Stimulated activated CD8-positive, alpha-beta memory T cell treated with anti-CD3 and anti-CD28 coated beads, Interleukin-15, amount 100 ng/mL, for 48 hours (primary cell): ENCODE measurements at regions not wholly inside any gene's neighbourhood (a gene's known extent, or its start where the extent isn't known, plus 50 kb on each side); places are given as distances from the start of the nearest gene placed in this dataset.
"Not testable (repeated sequence)": the region's sequence is repeated elsewhere in the genome, so short reads cannot be mapped to it uniquely, and the experiment has no call there.

Source experiments
- DNase-seq, 2 donors: peaks; one replicate each; pipeline ENCODE4 v3.0.0-alpha.2; 2020; ENCODE audit warnings: low read depth in 2 of 2

DNA sequence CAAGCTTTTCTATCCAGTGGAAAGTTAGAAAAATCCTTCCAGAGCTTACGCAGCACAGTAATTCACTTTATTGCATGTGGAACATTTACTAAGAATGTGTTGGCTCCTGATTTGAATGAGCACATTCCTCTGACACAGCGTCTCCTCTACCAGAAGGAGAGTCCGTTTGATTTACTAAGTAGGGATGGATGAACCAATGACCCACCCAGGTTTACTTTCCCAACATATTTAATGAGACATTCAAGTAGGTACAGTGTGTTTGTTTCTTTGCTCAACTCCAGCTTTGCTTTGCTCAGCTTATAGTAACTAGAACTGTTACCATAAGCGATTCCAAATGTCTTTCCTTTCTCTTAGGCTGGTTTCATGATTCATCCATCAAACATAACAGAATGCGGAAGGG is 161.7 kb downstream of the SMARCA1 start:
- DNase-seq: no peak

DNA sequence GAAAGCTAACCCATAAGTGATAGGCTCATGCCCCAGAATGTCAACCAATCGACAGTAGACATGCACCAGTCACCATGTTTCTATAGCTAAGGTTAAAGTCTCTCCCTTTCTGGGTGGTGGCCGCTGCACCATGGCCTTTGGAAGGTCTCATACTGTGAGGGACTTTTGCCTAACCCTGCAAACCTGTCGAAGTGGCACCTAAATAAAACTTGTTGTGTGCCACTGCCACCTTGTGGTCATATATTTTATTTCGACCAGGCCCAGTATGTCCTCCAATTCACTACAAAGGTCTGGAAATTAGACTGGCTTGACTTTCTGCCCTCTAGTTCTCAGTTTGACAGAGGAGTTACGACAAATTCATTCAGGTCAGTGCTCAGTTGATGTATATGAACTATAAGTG is 163.1 kb downstream of the SMARCA1 start:
- peak in 1 of 2 donors; percentile 16 for DNase-seq

- DNase-seq: no peak
These were observed 164.0 kb downstream of the SMARCA1 start for GRCh38 chrX:129359269-129359668.

GRCh38 chrX:129357428-129357827 is 165.9 kb downstream of the SMARCA1 start:
- not testable (repeated sequence) for DNase-seq

DNA sequence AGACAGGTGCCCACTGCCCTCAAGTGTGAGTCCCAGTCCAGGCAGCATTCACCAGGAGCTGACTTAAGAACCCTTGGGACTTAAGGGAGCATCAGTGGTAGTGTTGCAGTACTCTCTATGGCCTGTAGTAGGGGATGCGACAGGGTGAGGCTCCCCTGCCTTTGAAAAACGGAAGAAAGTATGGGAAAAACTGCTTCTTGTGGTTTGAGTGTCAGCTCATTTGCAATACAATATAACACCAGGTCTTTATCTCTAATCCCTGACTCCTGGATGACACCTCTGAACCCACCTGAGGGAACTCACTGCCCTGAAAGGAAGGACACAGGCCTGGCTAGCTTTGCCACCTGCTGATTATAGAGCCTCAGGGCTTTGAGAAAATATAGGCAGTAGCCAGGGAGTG is 176.0 kb downstream of the SMARCA1 start:
- DNase-seq: no peak

DNA sequence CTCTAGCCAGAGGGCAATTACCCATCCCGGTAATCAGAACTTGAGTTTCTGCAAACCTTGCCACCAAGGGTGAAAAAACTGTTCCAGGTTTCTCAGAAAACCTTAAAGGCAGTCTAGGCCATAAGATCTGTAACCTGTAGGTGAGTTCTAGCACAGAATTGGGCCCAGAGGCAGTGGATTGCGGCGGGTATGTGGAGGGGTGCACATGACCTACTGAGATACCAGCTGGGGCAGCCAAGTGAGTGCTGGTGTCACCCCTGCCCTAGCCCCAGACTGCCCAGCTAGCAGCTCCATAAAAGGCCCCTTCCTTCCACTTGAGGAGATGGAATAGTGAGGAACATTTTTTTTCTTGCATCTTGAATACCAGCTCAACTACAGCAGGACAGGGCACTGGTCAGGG is 176.7 kb downstream of the SMARCA1 start:
- no peak for DNase-seq

- DNase-seq: not testable (repeated sequence)
These were observed 186.0 kb downstream of the SMARCA1 start for GRCh38 chrX:129337264-129337663.

- DNase-seq: no peak
These were observed 200.2 kb downstream of the SMARCA1 start for GRCh38 chrX:129323115-129323514.

DNA sequence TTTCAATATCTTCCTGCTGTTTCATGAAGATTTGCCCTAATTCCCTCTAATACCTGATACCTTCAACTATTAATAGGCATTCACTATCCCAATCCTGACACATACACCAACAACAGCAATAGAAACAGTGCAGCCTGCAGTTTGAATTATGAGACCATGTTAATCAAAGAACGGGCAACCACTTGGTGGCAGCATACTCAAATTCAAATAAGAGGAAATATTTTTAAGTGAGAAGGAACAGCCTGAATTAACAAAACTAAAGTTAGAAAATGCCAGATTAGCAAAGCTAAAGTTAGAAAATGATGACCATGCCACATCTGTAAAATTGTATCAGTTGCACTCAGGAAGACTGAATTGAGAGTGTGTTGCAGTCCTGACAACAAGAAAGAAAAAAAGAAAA is 204.9 kb downstream of the SMARCA1 start:
- no peak for DNase-seq

DNA sequence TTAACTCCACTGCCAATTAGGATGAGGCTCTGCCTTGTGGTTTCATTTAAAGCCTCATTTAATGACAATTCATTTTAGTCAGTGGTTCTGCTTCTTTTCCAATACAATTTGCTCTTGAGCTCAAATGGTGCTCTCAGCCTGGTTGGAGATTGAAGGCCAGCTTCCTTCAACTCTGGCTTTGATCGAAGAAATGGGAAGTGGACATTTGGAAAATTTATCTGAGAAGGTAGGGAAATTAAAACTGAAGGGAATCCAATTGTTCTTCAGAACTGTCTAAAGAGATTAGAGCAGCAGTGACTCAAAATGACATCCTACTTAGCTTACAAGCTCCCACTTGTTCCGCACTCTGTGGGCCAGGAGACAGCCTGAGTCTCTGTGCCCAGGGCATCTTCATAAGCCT is 206.8 kb downstream of the SMARCA1 start:
- no peak for DNase-seq

- DNase-seq: no peak
These were observed 213.3 kb downstream of the SMARCA1 start for GRCh38 chrX:129310000-129310399.

DNA sequence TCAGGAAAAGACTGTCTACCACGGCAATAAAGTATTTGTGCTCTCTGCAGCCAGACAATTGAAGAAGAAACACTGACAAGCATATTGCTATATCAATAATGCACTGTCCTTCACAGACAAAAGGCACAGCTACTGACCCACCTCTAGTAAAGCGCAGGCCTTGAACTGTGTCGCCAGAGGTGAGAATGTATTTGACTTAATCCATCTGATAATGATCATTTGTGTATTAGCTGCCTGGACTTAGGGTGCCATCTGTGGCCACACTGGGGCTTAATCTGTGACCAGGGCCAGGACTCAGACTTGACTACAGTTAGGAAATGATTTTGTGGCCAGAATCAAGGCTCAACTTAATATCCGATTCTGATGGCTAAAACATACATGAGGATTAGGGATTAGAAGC is 260.4 kb downstream of the SMARCA1 start:
- no peak for DNase-seq

DNA sequence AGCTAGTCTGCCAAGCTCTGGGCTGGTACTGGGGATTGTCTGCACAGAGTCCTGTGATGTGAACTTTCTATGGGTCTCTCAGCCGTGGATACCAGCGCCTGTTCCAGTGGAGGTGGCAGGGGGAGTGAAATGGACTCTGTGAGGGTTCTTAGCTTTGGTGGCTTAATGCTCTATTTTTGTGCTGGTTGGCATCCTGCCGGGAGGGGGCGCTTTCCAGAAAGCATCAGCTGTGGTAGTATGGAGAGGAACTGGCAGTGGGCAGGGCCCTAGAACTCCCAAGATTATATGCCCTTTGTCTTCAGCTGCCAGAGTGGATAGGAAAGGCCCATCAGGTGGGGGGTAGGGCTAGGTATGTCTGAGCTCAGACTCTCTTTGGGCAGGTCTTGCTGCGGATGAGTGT is 267.8 kb downstream of the SMARCA1 start:
- not testable (repeated sequence) for DNase-seq

GRCh38 chrX:129249563-129249962 is 273.7 kb downstream of the SMARCA1 start:
- DNase-seq: no peak

GRCh38 chrX:129247642-129248041 is 275.6 kb downstream of the SMARCA1 start:
- DNase-seq: no peak

DNA sequence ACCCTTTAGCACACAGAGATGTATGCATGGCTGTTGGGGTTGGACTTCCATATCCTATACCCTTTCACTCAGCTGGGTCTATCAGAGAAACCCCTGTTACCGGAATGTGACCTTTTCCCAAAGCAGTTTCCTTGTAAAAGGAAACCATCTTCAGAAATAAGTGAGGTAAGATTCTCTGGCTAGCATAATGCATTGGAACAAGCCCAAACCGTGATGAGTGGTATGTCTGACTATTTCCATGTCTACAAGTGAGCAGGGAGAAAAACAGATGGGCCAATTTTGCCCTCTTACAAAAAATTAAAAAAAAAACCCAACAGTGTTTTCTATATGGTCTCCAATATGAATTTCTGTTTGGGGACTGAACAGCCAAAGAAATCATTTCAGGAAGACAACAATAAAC is 283.9 kb downstream of the SMARCA1 start:
- DNase-seq: no peak

DNA sequence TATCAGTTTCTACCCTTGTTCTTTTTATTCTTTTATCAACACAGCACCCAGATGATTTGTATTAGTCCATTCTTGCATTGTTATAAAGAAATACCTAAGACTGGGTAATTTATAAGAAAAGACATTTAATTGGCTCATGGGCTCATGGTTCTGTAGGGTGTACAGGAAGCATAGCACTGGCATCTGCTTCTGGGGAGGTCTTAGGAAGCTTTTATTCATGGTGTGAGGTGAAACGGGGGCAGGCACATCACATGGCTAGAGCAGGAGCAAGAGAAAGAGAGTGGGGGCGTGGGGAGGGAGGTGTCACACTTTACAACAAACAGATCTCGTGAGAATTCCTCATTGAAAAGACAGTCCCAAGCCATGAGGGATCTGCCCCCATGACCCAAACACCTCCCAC is 285.3 kb downstream of the SMARCA1 start:
- DNase-seq: no peak

- no peak for DNase-seq
These were observed 287.4 kb downstream of the SMARCA1 start for GRCh38 chrX:129235903-129236302.

- DNase-seq: no peak
These were observed 289.5 kb downstream of the SMARCA1 start for GRCh38 chrX:129233786-129234185.

DNA sequence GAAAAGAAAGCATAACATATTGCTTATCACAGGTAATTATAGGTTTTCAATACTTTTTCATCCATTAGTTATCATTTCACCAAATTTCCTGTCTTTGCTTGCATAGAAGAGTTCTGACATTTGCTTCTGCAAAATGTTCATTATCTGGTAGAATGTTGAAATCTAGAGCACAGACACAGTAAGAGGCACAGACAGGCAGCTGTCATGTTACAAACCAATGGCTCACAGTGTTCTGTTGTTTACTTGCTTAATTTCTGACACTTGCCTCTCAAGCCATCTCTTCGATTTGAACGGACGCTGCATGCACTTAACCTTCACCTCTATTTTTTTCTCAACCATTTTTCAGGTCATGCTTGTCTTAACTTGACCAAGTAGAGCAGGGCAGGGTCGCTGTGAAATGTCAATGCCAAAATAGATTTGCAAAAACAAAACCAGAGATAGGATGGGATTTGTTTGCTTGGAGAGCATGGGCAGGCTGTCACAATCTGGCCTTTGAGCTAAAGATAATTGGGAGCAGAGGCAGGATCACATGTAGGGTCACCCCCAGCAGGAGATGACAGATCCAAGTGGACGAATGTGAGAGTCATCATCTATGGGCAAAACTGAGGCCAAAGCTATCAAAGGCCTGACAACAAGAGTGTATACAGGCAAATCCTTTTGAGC is 292.3 kb downstream of the SMARCA1 start:
- no peak for DNase-seq

GRCh38 chrX:129230168-129230567 is 293.1 kb downstream of the SMARCA1 start:
- DNase-seq: no peak

GRCh38 chrX:129227366-129227765 is 295.9 kb downstream of the SMARCA1 start:
- DNase-seq: no peak

DNA sequence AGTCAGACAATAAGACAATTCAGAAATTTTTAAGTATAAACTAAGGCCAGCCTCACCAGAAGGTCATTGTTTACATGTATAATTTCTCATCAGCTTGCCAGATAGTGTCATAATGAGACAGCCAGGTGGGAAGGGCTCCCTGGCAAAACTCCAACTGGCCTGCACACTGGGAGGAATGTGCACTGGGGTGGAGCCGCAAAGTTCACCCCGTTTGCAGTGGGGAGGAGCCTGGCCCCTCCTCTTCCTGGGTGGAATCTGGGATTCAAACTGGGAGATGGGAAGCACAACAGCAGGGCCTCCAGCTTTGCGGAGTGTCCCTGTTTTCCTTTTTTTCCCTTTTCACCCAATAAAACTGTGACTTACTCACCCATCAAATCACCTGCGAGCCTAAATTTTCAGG is 329.9 kb downstream of the SMARCA1 start:
- no peak for DNase-seq

DNA sequence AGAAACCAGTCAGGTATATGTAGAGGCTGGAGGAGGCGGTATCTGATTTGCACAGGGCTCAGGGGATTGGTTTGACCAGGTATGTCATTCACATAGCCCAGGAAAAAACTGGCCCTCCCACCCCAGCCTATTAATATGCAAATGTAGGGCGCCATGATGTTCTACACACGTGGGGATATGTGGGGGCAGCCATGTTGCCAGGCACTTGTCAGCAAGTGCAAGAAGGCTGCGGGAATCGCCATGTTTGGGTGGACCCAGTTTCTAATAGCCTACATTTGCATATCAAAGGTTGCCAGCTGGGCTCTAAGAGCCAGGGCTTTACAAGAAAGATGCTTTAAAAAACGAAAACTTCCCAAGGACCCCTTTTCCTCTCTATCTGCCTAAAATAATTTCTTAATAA is 335.1 kb downstream of the SMARCA1 start:
- DNase-seq: no peak
